Natural killer cell (primary cell): ENCODE measurements at regions not wholly inside any gene's neighbourhood (a gene's known extent, or its start where the extent isn't known, plus 50 kb on each side); places are given as distances from the start of the nearest gene placed in this dataset.

Experiments used
- ATAC-seq, 3 donors: fragments of 150-1000 bp in 2 of 3; fragments of 200-7000 bp in 1 of 3; cut with Tn5 transposase; 1 replicate in 1 of 3; 2 replicates in 2 of 3; pipeline ENCODE4 v1.10.0; 2021; ENCODE audit warnings: mild to moderate bottlenecking in 2 of 3, moderate library complexity in 2 of 3
- DNase-seq, 2 donors: peaks; one replicate each; pipeline versions ENCODE4 v3.0.0 to v3.0.0-alpha.2; 2013 to 2021; ENCODE audit warnings: mixed read lengths in 1 of 2
- H3K27ac ChIP-seq: one replicate; pipeline ENCODE4 v1.5.1; 2013; ENCODE audit warnings: mild to moderate bottlenecking, low read length
- H3K27me3 ChIP-seq: one replicate; pipeline ENCODE4 v1.6.1; 2013; ENCODE audit warnings: low read length; ENCODE audit not compliant: control insufficient read depth, insufficient read depth
- H3K36me3 ChIP-seq: one replicate; pipeline ENCODE4 v1.6.1; 2013; ENCODE audit warnings: low read length; ENCODE audit not compliant: control insufficient read depth, insufficient read depth
- H3K4me1 ChIP-seq: one replicate; pipeline ENCODE4 v1.6.1; 2013; ENCODE audit warnings: low read length; ENCODE audit not compliant: control insufficient read depth, insufficient read depth
- H3K4me3 ChIP-seq: one replicate; pipeline ENCODE4 v1.5.1; 2013; ENCODE audit warnings: low read length
- H3K9me3 ChIP-seq: one replicate; pipeline ENCODE4 v1.6.1; 2013; ENCODE audit warnings: low read length; ENCODE audit not compliant: control insufficient read depth, insufficient read depth
- H3K27ac Mint-ChIP-seq, 2 donors: one replicate each; pipeline ENCODE4 v1.8.0; 2022; ENCODE audit warnings: mild to moderate bottlenecking in 2 of 2, mixed read lengths in 2 of 2, moderate library complexity in 1 of 2
- H3K27me3 Mint-ChIP-seq, 2 donors: one replicate each; pipeline ENCODE4 v1.8.0; 2022; ENCODE audit warnings: low read depth in 2 of 2, mixed read lengths in 2 of 2
- H3K36me3 Mint-ChIP-seq: one replicate; pipeline ENCODE4 v1.8.0; 2022; ENCODE audit warnings: mixed read lengths
- H3K4me1 Mint-ChIP-seq, 2 donors: one replicate each; pipeline ENCODE4 v1.8.0; 2022; ENCODE audit warnings: mixed read lengths in 2 of 2
- H3K4me3 Mint-ChIP-seq: one replicate; pipeline ENCODE4 v1.8.0; 2022; ENCODE audit warnings: mild to moderate bottlenecking, moderate library complexity, mixed read lengths
- H3K9me3 Mint-ChIP-seq, 2 donors: one replicate each; pipeline ENCODE4 v1.8.0; 2022; ENCODE audit warnings: mixed read lengths in 2 of 2
- CTCF ChIP-seq: fragments of 200-600 bp; IDR thresholded peaks from one replicate; pipeline ENCODE4 v1.8.0; 2022; ENCODE audit warnings: antibody characterized with exemption
- WGBS: methylation state at CpG from one replicate; pipeline ENCODE4 v1.1.7; 2013; ENCODE audit warnings: missing lambda C conversion rate; ENCODE audit not compliant: insufficient coverage; 5-methylcytosine and 5-hydroxymethylcytosine counted together
- intact Hi-C: fragments of 100-400 bp; cut with micrococcal nuclease; formaldehyde crosslinking; loops from one replicate; pipeline ENCODE4 v1.14.2; 2022

GRCh38 chr2:173647681-173648311, 293.1 kb downstream of the CDCA7 start:
- no peak overlapping the region for H3K27ac Mint-ChIP-seq
- no peaks in the 10 kb centered on the region for H3K9me3 Mint-ChIP-seq
- peaks cover 8 to 14% of the 10 kb centered on the region in 2 donors for H3K27me3 Mint-ChIP-seq
- Histone ChIP-seq H3K4me3 (no peak overlapping the region), H3K9me3 (no peaks in the 10 kb centered on the region), H3K27me3 (no peaks in the 10 kb centered on the region), H3K4me1 (no peaks in the 10 kb centered on the region), H3K36me3 (no peaks in the 10 kb centered on the region), H3K27ac (no peak overlapping the region)
- no peaks in the 10 kb centered on the region for H3K36me3 Mint-ChIP-seq
- ATAC-seq, result no peak
- intact Hi-C loops, result no loop called here
- no peaks in the 10 kb centered on the region for H3K4me1 Mint-ChIP-seq
- no peak overlapping the region for H3K4me3 Mint-ChIP-seq
- 82% methylated on average over 7 of the region's 8 CpGs for WGBS
- no peak for TF ChIP-seq CTCF
- DNase-seq, result no peak

- Mint-ChIP-seq H3K9me3 (no peaks in the 10 kb centered on the region), H3K4me3 (no peak overlapping the region), H3K4me1 (no peaks in the 10 kb centered on the region), H3K36me3 (no peaks in the 10 kb centered on the region), H3K27me3 (peaks cover 8 to 14% of the 10 kb centered on the region in 2 donors), H3K27ac (no peak overlapping the region)
- no peak for ATAC-seq
- Histone ChIP-seq H3K36me3 (no peaks in the 10 kb centered on the region), H3K27me3 (no peaks in the 10 kb centered on the region), H3K4me3 (no peak overlapping the region), H3K9me3 (no peaks in the 10 kb centered on the region), H3K27ac (no peak overlapping the region), H3K4me1 (no peaks in the 10 kb centered on the region)
- intact Hi-C loops, result no loop called here
- no peak for DNase-seq
- 70% methylated on average over 1 of the region's 2 CpGs for whole genome bisulfite sequencing
- no peak for TF ChIP-seq CTCF
Measured at GRCh38 chr2:173648816-173649215, 294.1 kb downstream of the CDCA7 start.

- no peaks in the 10 kb centered on the region for H3K4me1 ChIP-seq
- TF ChIP-seq CTCF, result no peak
- Mint-ChIP-seq H3K27ac (no peak overlapping the region), H3K36me3 (no peaks in the 10 kb centered on the region), H3K4me1 (no peaks in the 10 kb centered on the region), H3K27me3 (peaks cover 11 to 19% of the 10 kb centered on the region in 2 donors), H3K9me3 (no peaks in the 10 kb centered on the region), H3K4me3 (no peak overlapping the region)
- H3K27ac ChIP-seq, result no peak overlapping the region
- DNase-seq, result no peak
- ATAC-seq, result no peak
- 77% methylated on average over 7 of the region's 9 CpGs for WGBS
- no peaks in the 10 kb centered on the region for H3K36me3 ChIP-seq
- no peaks in the 10 kb centered on the region for H3K27me3 ChIP-seq
- H3K9me3 ChIP-seq, result no peaks in the 10 kb centered on the region
- no peak overlapping the region for H3K4me3 ChIP-seq
- intact Hi-C loops, result no loop called here
Measured at GRCh38 chr2:173649527-173650219, 295.0 kb downstream of the CDCA7 start.
